Memory B cell (primary cell): ENCODE measurements at regions not wholly inside any gene's neighbourhood (a gene's known extent, or its start where the extent isn't known, plus 50 kb on each side); places are given as distances from the start of the nearest gene placed in this dataset.

Source experiments
- ATAC-seq: fragments of 150-1000 bp; cut with Tn5 transposase; 2 replicates; pipeline ENCODE4 v1.10.0; 2021; ENCODE audit warnings: low read depth, mild to moderate bottlenecking, moderate library complexity
- DNase-seq, 2 donors: peaks; one replicate each; pipeline ENCODE4 v3.0.0; 2022; ENCODE audit warnings: low spot score in 2 of 2
- H3K27ac Mint-ChIP-seq: one replicate; pipeline ENCODE4 v1.8.0; 2022; ENCODE audit warnings: mild to moderate bottlenecking, moderate library complexity, mixed read lengths
- H3K27me3 Mint-ChIP-seq: one replicate; pipeline ENCODE4 v1.8.0; 2022; ENCODE audit warnings: mixed read lengths
- H3K36me3 Mint-ChIP-seq: one replicate; pipeline ENCODE4 v1.8.0; 2022; ENCODE audit warnings: mild to moderate bottlenecking, mixed read lengths
- H3K4me1 Mint-ChIP-seq: one replicate; pipeline ENCODE4 v1.8.0; 2022; ENCODE audit warnings: mixed read lengths
- H3K4me3 Mint-ChIP-seq: one replicate; pipeline ENCODE4 v1.8.0; 2022; ENCODE audit warnings: mild to moderate bottlenecking, moderate library complexity, mixed read lengths
- H3K9me3 Mint-ChIP-seq: one replicate; pipeline ENCODE4 v1.8.0; 2022; ENCODE audit warnings: mixed read lengths

DNA sequence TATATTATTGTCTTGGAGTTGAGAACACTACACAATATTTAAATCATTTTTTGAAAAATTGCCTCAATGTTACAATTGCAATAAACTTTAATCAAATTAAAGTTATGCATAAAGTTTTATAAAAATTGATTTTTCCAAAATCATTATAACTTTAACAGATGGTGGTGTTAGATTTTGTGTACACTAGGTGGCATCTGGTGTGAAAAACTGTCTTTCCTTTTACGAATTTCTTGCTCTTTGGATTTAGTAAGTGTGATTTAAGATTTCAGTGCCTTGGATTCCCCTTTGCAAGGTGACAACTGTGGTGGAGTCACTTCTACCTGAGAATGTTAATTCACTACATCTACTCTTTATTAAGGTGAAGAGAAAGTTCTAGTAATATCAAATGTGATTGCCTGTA lies 91.6 kb downstream of the AREG start:
- no peak overlapping the region for H3K4me3 Mint-ChIP-seq
- H3K27me3 Mint-ChIP-seq, result peaks cover 6% of the 10 kb centered on the region
- ATAC-seq (no peak), DNase-seq (no peak)
- no peaks in the 10 kb centered on the region for H3K9me3 Mint-ChIP-seq
- H3K36me3 Mint-ChIP-seq, result no peaks in the 10 kb centered on the region
- peaks cover 2% of the 10 kb centered on the region for H3K4me1 Mint-ChIP-seq
- no peak overlapping the region for H3K27ac Mint-ChIP-seq

DNA sequence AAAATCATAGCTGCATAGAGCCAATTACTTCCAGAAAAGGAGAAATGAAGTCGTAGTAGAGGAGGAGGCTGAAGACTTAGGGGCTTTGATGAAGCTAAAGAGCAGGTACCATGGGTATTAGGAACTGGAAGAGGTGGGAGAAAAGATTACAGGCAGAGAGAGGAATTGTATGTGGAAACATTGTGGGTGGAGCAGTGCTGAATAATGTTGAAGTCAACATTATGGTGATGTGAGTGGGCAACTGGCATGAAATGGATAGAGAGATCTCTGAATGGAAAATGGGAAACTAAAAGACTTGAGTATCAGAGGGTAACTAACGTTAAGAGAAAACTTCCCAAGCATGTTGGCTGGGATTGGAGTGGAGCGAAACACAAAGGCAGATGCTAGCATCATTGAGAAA lies 92.5 kb downstream of the AREG start:
- no peak for DNase-seq
- Mint-ChIP-seq H3K36me3 (no peaks in the 10 kb centered on the region), H3K9me3 (no peaks in the 10 kb centered on the region), H3K27ac (no peak overlapping the region), H3K4me1 (peaks cover 8% of the 10 kb centered on the region), H3K27me3 (peaks cover 6% of the 10 kb centered on the region), H3K4me3 (no peak overlapping the region)
- no peak for ATAC-seq

DNA sequence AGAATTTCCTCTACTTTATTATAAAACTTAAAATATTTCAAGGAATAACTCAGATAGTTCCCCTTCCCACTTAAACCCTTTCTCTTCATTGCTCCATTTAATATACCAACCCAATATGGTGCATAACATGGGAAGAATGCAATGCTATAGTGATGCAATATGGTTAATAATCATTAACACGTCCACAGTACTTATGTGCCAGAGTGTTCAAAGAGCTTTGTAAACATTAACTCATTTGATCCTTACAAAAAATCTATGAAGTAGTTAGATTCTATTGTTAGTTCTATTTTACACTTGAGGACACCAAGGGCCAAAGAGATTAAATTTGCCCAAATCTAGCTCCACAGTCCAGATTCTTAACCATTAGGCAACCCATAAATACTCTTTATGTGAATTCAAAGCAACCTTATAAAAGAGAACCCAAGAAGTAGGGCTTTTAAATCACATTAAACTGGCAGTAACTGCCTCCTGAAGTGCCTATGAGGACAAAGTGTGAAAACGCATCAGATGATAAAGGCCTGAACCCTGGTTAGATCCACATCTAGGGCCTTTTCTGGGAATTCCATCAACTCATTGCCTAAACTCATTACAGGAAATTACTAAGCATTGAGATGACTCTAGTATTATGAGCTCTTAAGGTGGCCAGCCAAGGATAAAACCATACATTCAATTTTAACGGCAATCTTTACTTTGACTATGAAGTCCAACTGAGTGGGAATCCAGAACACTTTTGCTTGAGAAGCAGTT lies 94.3 kb downstream of the AREG start:
- ATAC-seq (no peak), DNase-seq (no peak)
- Mint-ChIP-seq H3K36me3 (no peaks in the 10 kb centered on the region), H3K4me3 (no peak overlapping the region), H3K27ac (no peak overlapping the region), H3K9me3 (no peaks in the 10 kb centered on the region), H3K27me3 (peaks cover 6% of the 10 kb centered on the region), H3K4me1 (peaks cover 12% of the 10 kb centered on the region)

DNA sequence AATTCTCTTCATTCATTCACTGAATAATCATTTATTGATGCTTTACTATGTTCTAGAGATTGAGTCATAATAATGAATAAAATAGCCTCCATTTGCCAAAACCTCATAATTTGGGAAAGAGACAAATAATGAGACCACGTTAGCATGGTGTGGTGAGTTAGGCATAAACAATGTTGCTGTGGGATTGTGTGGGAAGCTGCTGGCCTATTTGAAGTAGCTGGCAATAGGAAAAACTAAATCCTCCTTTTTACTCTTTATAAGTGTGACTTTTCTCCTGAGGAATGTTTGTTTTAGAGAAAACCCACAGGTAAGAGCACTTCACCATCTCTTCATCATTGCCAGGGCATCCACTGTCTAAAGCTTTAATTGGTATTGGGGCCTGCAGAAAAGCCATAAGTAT lies 95.3 kb downstream of the AREG start:
- DNase-seq (no peak), ATAC-seq (no peak)
- Mint-ChIP-seq H3K4me3 (no peak overlapping the region), H3K4me1 (peaks cover 12% of the 10 kb centered on the region), H3K36me3 (no peaks in the 10 kb centered on the region), H3K27ac (no peak overlapping the region), H3K9me3 (no peaks in the 10 kb centered on the region), H3K27me3 (peaks cover 6% of the 10 kb centered on the region)

DNA sequence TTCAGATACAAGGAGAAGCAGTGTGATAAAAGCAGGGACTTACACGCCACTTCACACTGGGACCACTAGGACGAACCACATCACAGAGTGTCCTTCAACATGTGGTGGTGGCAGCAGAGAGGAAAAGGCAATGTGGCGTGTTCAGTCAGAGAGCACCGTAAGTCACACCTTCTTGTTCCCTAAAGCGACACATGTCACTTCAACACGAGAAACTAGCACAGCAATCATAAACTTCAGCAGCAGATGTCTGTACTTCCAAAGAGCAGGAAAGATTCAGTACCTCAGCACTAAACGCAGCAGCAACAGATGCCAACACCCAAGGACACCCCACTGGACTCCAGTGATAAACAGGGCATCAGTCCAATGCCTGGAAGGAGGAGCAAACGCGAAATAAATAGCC lies 96.7 kb downstream of the AREG start:
- peaks cover 12% of the 10 kb centered on the region for H3K4me1 Mint-ChIP-seq
- DNase-seq (no peak), ATAC-seq (no peak)
- no peaks in the 10 kb centered on the region for H3K36me3 Mint-ChIP-seq
- H3K27me3 Mint-ChIP-seq, result peaks cover 5% of the 10 kb centered on the region
- H3K9me3 Mint-ChIP-seq, result no peaks in the 10 kb centered on the region
- H3K27ac Mint-ChIP-seq, result peak overlapping the region; percentile 33
- no peak overlapping the region for H3K4me3 Mint-ChIP-seq

DNA sequence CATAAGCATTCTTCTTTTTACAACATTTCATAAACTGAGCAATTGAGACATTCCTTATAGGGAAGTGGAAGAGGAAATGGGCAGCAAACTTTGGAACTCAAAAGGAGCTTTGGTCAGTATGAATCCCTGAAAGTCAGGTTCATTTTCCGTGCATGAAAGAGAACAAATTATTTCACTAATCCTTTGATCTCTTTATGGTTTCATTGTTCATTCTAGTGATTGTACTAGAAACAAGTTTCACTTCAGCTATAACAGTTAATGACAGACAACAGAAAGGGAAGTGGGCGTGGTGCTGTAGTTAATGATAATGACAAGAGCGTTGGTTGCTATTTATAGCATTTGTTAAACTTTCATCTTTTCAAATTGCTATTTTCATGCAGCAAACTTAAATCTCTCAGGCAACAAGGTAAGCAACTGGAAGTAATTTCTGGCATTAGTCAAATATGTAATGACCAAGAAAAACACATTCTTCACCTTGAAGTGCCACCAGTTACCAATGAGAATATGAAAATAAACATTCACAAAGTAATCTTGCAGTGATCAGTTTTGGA lies 98.4 kb downstream of the AREG start:
- peak; percentile 97 for ATAC-seq
- peak overlapping the region; percentile 1 for H3K4me3 Mint-ChIP-seq
- H3K27ac Mint-ChIP-seq, result no peak overlapping the region
- H3K9me3 Mint-ChIP-seq, result no peaks in the 10 kb centered on the region
- H3K36me3 Mint-ChIP-seq, result no peaks in the 10 kb centered on the region
- H3K4me1 Mint-ChIP-seq, result peaks cover 12% of the 10 kb centered on the region
- peak in 1 of 2 donors; percentile 15 for DNase-seq
- H3K27me3 Mint-ChIP-seq, result no peaks in the 10 kb centered on the region

DNA sequence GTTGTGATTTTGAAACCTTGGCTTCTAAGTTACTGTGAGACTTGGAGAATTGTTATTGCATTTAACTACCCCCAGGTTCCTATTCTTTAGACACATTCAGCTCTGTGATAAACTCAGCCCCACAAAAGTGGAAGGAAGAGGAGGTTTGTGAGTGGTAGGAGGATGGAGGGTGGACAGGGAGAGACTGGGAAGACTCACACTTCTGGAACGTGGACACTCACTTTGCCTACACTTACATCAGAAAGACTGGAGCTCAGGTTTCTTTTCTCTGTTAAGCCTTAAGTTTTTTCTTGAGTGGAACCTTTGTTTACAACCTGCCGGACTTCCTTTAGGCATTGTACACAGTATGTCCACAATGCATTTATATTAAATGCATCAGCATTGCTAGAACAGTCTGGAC lies 99.0 kb downstream of the AREG start:
- no peak overlapping the region for H3K27ac Mint-ChIP-seq
- H3K27me3 Mint-ChIP-seq, result no peaks in the 10 kb centered on the region
- no peaks in the 10 kb centered on the region for H3K36me3 Mint-ChIP-seq
- peaks cover 12% of the 10 kb centered on the region for H3K4me1 Mint-ChIP-seq
- no peaks in the 10 kb centered on the region for H3K9me3 Mint-ChIP-seq
- ATAC-seq, result no peak
- H3K4me3 Mint-ChIP-seq, result no peak overlapping the region
- DNase-seq, result no peak

DNA sequence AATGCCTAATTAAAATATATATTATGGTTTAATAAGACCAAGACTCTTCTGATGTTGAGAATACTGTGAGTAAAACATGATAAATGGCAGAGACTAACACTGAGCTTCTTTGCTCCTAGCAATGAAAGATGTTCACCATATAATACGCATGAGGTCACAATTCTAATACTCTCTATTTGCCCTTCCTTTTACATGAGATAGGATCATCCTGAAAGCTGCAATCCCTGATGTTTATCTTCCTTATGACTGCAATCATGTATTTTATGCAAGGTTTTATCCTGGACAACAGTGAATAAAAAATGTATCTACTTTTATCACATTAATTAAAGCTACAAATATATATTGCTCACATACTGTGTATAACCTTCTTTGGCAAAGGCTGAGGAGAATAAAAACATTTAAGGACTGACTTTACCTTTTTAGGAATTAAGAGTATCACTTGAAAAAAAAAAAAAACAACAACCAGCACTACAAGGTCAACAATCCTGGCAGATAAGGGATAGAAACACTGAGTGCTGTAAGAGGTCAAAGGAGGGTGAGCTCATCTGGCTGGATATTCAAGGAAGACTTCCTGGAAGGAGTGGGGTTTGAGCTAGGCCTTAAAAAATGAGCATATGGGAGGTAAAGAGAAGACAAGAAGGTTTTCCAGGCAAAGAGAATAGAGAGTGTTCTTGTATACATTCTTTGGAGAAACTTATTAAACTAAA lies 99.9 kb downstream of the AREG start:
- H3K4me3 Mint-ChIP-seq, result no peak overlapping the region
- peaks cover 12% of the 10 kb centered on the region for H3K4me1 Mint-ChIP-seq
- DNase-seq, result no peak
- H3K36me3 Mint-ChIP-seq, result no peaks in the 10 kb centered on the region
- H3K27ac Mint-ChIP-seq, result no peak overlapping the region
- H3K9me3 Mint-ChIP-seq, result no peaks in the 10 kb centered on the region
- no peak for ATAC-seq
- H3K27me3 Mint-ChIP-seq, result no peaks in the 10 kb centered on the region

DNA sequence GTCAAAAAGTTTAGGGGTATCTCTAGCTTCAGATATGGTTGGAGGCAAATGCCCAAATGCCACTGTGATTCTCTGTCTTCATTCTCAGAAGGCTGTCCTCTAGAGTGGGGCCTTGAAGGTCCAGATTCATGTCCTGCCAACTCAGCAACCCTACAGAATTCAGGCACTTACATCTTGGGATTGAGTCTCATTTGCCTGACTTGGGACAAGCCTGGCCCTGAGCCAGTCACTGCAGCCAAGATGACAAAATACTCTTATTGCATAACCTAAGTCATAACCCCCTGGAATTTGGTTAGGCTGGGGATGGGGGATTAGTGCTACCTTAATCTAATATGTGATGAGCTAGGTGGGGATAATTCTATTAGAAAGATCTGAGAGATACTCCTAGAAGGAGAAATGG lies 100.5 kb downstream of the AREG start:
- Mint-ChIP-seq H3K27me3 (no peaks in the 10 kb centered on the region), H3K4me1 (peaks cover 12% of the 10 kb centered on the region), H3K4me3 (no peak overlapping the region), H3K27ac (no peak overlapping the region), H3K9me3 (no peaks in the 10 kb centered on the region), H3K36me3 (no peaks in the 10 kb centered on the region)
- DNase-seq (no peak), ATAC-seq (no peak)

DNA sequence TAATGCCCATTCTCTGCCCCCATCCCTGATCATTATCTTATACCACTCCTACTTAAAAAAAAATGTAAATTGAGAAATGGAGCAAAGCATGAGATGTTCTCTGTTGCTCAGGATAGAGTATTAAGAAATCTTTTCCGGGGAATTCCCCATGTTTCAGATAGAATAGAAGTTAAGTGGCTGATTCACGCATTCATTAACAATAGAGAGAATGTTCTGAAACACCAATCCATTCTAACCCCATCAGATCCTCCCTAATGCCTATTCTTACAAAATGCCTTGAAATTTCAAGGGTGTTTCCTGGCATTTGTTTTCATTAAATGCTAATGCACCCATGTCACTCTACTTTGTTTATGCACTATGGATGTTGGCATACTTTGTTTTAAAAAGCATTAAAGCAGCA lies 101.1 kb downstream of the AREG start:
- H3K4me3 Mint-ChIP-seq, result no peak overlapping the region
- no peak for DNase-seq

DNA sequence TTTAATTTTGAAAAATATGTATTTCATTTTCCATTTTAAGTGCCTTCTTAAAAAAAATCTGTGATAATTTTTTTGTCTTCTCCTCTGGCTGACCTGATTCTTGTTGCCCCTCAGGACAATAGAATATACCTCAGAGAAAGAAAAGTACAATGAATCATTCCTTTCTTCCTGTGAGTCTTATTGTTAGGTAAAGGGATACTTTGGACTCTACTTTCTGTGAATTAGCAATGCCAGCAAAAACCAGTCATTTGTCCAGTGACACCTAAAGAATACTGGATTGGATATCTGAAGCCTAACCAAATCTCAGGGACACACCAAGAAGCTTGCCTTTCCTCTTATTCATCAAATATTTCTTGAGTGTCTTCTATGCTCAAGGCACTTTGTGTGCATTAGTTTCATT lies 102.1 kb downstream of the AREG start:
- H3K4me1 Mint-ChIP-seq, result peaks cover 5% of the 10 kb centered on the region
- H3K27me3 Mint-ChIP-seq, result no peaks in the 10 kb centered on the region
- H3K4me3 Mint-ChIP-seq, result no peak overlapping the region
- ATAC-seq (no peak), DNase-seq (no peak)
- no peaks in the 10 kb centered on the region for H3K36me3 Mint-ChIP-seq
- no peaks in the 10 kb centered on the region for H3K9me3 Mint-ChIP-seq
- H3K27ac Mint-ChIP-seq, result no peak overlapping the region

More for the DNA sequence above, 101.1 kb downstream of the AREG start:
- Mint-ChIP-seq H3K9me3 (no peaks in the 10 kb centered on the region), H3K36me3 (no peaks in the 10 kb centered on the region), H3K4me1 (peaks cover 12% of the 10 kb centered on the region), H3K27ac (no peak overlapping the region), H3K27me3 (no peaks in the 10 kb centered on the region)
- no peak for ATAC-seq

DNA sequence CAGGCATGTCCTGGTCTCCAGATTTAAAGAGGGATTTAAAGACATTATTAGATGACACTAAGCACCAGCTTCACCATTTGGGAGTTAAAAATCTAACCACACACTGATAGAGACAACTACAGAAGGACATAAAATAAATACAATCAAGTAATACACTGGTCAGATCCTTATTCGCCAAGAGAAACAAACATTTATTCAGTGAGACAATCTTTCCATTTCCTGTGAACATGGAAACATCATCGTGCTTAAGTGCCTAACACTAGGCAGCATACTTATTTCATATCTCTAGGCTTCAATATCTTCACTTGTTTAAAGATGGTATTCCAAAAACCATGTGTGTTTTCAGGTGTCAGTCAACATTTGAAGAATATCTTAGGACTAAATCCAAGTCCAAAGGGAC lies 103.6 kb downstream of the AREG start:
- no peak for ATAC-seq
- Mint-ChIP-seq H3K9me3 (no peaks in the 10 kb centered on the region), H3K36me3 (no peaks in the 10 kb centered on the region), H3K4me1 (no peaks in the 10 kb centered on the region), H3K4me3 (no peak overlapping the region), H3K27me3 (peaks cover 1% of the 10 kb centered on the region), H3K27ac (no peak overlapping the region)
- DNase-seq, result no peak

DNA sequence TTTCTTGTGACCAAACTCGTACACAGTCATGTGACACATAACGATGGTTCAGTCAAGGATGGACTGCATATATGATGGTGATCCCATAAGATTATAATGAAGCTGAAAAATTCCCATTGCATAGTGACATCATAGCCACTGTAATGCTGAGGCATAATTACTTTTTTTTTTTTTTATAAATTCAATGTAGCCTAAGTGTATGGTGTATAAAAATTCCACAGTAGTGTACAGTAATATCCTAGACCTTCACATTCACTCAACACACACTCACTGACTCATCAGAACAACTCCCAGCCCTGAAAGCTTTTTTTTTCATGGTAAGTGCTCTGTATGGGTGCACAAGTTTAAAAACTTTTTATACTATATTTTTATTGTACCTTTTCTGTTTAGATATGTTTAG lies 105.0 kb downstream of the AREG start:
- H3K36me3 Mint-ChIP-seq, result no peaks in the 10 kb centered on the region
- H3K4me3 Mint-ChIP-seq, result no peak overlapping the region
- H3K4me1 Mint-ChIP-seq, result no peaks in the 10 kb centered on the region
- DNase-seq (no peak), ATAC-seq (no peak)
- H3K27me3 Mint-ChIP-seq, result peaks cover 1% of the 10 kb centered on the region
- H3K9me3 Mint-ChIP-seq, result no peaks in the 10 kb centered on the region
- H3K27ac Mint-ChIP-seq, result no peak overlapping the region

DNA sequence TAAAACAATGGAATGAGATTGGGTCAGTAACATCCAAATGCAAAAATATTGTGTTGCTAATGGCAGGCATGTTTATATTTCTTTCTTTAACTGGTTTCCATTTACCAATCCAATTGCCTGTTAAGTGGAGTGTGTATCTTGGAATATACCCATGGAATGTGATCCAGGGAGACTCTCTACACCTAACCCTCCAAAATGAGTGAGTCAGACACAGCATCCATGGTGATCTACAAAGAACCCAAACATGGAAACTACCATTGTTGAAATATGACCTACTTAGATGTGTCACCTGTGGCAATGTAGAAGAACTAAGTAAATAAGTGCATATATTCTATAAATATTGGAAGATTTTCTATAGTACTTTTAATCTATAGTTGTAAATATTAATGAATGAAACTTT lies 110.3 kb downstream of the AREG start:
- H3K4me3 Mint-ChIP-seq, result no peak overlapping the region
- H3K36me3 Mint-ChIP-seq, result no peaks in the 10 kb centered on the region
- no peaks in the 10 kb centered on the region for H3K4me1 Mint-ChIP-seq
- peaks cover 1% of the 10 kb centered on the region for H3K27me3 Mint-ChIP-seq
- ATAC-seq, result no peak
- H3K27ac Mint-ChIP-seq, result no peak overlapping the region
- peaks cover 4% of the 10 kb centered on the region for H3K9me3 Mint-ChIP-seq
- no peak for DNase-seq

DNA sequence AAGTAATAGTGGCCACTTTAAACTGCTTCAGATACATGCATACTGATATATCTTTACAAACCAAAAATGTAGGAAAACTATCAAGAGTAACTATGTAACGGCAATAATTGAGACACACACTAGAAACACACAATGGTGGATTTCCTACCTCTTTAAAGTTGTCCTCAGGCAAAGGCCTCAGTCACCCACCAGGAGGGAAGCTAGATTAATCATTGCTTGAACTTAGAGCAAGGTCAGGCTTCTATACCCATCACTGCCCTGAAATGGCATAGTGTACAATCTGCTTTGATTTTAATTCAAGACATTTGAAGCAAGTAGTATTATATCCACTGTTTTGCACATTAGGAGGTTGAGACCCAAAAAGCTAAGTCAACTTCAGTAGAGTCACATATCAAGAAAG lies 110.9 kb downstream of the AREG start:
- no peak overlapping the region for H3K4me3 Mint-ChIP-seq
- no peaks in the 10 kb centered on the region for H3K4me1 Mint-ChIP-seq
- H3K27me3 Mint-ChIP-seq, result peaks cover 1% of the 10 kb centered on the region
- no peak overlapping the region for H3K27ac Mint-ChIP-seq
- no peak for DNase-seq
- ATAC-seq, result no peak
- H3K9me3 Mint-ChIP-seq, result peaks cover 4% of the 10 kb centered on the region
- no peaks in the 10 kb centered on the region for H3K36me3 Mint-ChIP-seq
